Adrenal gland (tissue), 5 donors: ENCODE measurements at regions not wholly inside any gene's neighbourhood (a gene's known extent, or its start where the extent isn't known, plus 50 kb on each side); places are given as distances from the start of the nearest gene placed in this dataset.

Experiments used
- CTCF ChIP-seq, 6 experiments: fragments of 450-650 bp in 4 of 6; fragments of 200-600 bp in 2 of 6; sonication (generic) in 1 of 6; IDR thresholded peaks; 1 replicate in 5 of 6; 2 replicates in 1 of 6; pipeline versions ENCODE4 v1.5.1 to v1.8.0; 2016 to 2021; ENCODE audit warnings: antibody characterized with exemption in 6 of 6, mild to moderate bottlenecking in 2 of 6, moderate library complexity in 1 of 6
- POLR2A ChIP-seq, 2 donors: fragments of 450-650 bp; IDR thresholded peaks; one replicate each; pipeline ENCODE4 v1.6.1; 2017; ENCODE audit warnings: antibody characterized with exemption in 2 of 2, mild to moderate bottlenecking in 2 of 2, moderate library complexity in 1 of 2
- donor health status: DM: no; HTN: no; CAD: no.

GRCh38 chr13:21970918-21971317 lies 300.0 kb downstream of the FGF9 start:
- TF ChIP-seq CTCF (IDR thresholded peaks at IDR 0.05), result no peak
- no peak for TF ChIP-seq POLR2A (IDR thresholded peaks at IDR 0.05)
